Right ventricle myocardium inferior (tissue), 1 donor: ENCODE measurements at regions not wholly inside any gene's neighbourhood (a gene's known extent, or its start where the extent isn't known, plus 50 kb on each side); places are given as distances from the start of the nearest gene placed in this dataset.

Experiments used
- ATAC-seq: fragments of 200-7000 bp; cut with Tn5 transposase; one replicate; pipeline ENCODE4 v1.9.1; 2020; ENCODE audit warnings: mild to moderate bottlenecking, moderate library complexity
- DNase-seq: peaks from one replicate; pipeline ENCODE4 v3.0.0; 2021; ENCODE audit errors: missing footprints
- intact Hi-C: fragments of 100-400 bp; cut with DNase I; formaldehyde crosslinking; loops from one replicate; pipeline ENCODE4 v1.11.0; 2022
- donor health status: DM: no; HTN: yes; CAD: no; lungs with severe emphysema.

DNA sequence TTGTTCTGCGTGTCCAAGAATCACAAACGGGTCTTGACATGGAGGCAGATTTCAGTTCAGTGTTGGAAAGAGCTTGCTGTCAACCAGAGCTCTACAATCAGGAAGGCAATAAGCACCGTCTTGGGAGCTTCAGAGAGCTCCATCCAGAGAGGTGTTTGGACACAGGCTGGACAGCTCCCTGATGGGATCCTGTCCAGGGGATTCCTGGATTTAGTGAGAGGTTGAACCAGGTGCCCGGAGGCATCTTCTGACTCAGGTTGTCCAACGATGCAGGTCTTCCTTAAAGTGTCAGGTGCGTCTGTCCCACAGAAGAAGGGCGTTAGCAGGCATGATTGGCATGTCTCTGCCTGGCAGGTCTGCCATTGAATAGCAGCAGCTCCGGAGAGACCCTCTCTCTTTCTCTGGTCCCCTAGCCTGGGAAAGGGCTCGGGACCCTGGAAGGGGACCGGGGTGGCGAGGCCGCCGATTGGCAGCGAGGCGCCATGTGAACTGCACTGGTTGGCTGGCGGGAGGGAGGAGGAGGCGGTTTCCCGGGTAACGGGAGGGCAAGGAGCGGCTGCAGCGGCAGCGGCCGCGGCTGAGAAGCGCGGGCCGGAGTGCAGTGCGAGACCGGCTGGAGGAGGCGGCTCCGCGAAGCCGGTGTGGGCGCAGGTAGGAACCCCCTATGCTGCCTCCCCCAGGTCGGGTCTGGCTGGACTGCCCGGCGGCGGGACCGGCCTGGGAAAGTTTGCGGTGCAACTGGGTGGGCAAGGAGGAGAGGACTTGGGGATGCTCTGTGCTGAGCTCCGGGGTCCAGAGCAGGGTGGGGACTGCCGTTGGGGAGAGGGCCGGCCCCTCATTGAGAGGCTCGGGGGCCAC, 104.1 kb upstream of the E2F8 start:
- peak; percentile 73 for DNase-seq
- intact Hi-C loops: loop anchor here (10.0 kb wide), 1 partner anchor 110 kb away; no protein-coding TSS in a partner anchor

DNA sequence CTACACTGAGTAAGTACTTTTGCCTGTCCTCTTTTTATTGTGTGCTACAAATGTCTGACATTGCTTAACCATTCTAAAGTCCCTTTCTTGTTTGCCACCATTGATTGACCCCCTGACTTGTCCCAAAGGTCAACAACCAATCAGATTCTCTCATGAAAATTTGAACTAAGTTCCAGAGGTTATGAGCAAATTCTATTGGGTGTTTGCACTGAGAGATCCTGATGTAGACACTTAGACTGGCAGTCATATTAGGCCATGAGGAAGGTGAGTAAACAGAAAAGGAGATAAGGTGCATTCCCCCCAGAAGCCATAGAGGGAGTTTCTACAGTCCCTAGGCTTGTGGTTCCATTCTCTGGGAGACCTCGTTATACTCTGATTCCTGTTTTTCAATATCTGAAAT, 101.3 kb upstream of the E2F8 start:
- intact Hi-C loops: loop anchor here (10.0 kb wide), 1 partner anchor 113 kb away; no protein-coding TSS in a partner anchor
- no peak for ATAC-seq
- DNase-seq: no peak

More for the DNA sequence above, 104.1 kb upstream of the E2F8 start:
- peak; percentile 31 for ATAC-seq

DNA sequence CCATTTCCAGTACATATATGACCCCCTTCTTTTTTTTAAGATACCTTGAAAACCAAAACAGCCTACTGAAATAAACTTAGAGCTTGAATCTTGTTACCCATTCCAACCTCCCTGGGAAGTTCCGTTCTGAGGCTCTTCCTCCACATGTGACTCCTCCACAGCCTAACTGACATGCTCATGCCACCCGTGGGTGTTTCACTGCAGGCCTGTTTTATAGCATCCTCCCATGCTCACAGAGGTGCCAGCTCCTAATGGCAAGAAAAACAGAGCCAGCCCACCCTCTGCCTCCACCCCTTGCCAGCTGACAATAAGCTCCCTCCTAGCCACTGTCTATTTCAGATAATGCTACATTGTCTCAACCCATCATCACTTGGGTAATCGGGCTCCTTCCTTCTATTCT, 97.6 kb upstream of the E2F8 start:
- DNase-seq (no peak), ATAC-seq (no peak)
- intact Hi-C loops: no loop called here

DNA sequence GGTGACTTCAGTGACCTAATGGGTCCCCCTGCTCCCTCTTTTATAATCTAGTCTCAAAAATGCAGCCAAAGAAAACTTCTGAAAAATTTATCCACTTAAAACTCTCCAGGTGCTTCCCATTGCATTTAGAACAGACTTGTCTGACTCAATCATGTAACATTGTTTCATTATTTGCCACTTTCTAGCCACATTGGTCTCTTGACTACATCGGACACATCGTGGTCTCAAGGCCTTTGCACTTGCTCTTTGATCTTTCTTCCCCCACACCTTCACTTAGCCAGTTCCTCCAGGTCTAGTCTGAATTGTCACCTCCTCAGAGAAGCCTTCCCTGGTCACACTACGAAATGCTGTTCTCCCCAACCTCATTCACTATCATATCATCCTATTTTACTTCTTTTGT, 97.0 kb upstream of the E2F8 start:
- ATAC-seq: no peak
- intact Hi-C loops: no loop called here

DNA sequence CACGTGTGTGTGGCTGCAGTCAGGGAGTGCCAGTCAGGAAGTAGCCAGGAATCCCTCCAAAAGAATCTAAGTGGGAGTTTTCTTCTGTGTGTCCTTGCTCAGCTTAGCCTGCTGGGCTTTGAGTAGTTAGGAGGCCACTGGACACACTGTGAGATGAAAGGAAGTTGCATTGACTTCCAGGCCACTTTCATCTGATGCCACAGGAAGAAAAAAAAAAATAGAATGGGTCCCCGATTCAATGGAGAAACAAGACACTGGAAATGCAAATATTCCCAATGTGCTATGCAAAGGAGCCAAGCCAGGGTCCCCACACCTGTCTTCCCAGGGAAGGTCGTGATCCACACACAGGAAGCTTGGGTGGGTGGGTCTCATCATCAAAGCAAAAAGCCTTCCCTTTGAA, 95.6 kb upstream of the E2F8 start:
- intact Hi-C loops: no loop called here
- ATAC-seq (no peak), DNase-seq (no peak)

More for the DNA sequence above, 97.0 kb upstream of the E2F8 start:
- DNase-seq: no peak

DNA sequence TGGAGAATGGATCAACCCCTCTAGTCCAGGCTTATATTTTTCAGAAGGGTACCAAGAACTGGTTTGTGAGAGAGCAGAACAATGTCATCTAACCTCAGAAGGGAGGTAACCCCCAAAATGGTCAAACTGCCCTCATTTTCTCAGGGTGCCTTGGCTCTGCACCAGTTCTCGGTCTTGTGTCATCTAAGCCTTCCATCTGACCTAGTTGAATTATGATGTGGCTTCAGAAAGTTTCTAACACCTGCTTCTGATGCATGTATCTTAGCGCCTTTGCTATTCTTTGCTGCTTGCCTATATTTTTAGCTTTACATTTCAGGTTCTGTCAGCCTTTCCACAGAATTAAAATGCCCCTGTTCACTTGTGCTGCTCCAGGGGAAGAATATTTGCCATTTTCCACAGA, 91.7 kb upstream of the E2F8 start:
- DNase-seq (no peak), ATAC-seq (no peak)
- intact Hi-C loops: no loop called here

DNA sequence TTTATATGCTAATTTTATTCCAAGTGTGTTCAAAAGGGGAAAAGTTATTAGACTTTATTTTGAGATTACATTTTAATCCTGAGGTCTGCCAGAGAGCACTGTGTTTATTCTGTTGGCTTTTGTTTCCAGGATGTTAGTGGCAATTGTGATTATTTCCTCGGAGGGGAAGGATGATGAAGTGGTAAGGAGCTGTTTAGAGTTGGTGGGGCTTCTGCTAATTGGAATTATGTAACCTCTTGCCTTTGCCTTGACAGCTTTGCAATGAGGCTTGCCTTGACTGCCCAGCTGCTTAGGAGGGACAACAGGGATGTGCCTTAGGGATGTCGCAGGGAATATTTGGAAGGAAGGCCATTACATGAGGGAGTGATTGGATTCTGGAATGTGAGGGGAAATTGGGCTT, 89.7 kb upstream of the E2F8 start:
- intact Hi-C loops: no loop called here
- no peak for DNase-seq
- no peak for ATAC-seq

DNA sequence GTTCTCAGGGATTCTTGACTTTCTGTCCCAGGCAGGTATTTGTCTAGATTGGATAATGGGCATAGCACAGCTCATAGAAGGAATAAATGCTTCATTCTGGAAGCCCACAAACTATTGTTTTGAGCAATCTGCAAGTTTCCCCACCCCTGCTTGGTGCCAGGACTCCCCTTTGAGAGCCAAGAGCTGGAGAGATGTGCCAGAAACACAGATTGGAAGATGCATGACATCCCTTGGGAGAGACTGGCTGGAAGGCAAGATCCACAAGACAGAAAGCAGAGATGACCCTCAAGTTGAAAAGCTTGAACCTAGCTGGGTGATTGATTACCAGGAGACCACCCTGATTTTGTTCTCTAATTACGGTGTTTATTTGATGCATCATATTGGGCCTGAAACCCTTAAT, 89.2 kb upstream of the E2F8 start:
- intact Hi-C loops: loop anchor here (5.0 kb wide), 1 partner anchor 222 kb away; no protein-coding TSS in a partner anchor
- DNase-seq (no peak), ATAC-seq (no peak)

DNA sequence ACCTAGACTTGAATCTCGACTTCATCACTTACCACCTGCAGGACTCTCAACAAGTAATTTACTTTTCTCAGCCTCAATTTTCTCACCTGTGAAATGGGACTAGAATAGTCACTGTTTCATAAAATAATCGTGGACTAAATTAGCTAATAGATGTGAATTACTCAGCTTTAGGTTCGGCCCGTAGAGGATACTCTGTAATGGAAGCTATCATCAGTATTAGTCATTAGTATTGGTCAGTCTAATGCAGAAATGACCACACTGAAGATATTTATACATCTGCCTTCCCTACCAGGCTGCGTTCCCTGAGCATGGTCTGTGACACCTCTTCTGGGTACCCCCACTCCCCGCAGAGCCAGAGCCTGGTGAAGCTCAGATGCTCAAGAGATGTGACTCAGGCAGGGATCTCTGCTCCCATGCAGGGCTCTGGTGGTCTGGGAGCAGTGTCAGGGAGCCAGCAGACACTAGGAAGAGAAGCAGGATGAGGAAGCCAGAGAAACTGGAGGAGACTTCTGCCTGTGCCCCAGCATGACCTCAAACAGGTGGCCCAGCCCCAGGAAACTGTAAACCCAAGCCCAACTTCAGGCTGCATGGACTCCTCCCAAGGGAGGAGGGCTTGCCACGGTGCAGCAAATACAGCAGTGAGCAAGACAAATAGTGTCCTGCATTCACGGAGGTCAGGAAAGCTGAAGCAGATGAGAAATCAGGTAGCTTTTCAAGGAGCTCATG, 88.0 kb upstream of the E2F8 start:
- intact Hi-C loops: loop anchor here (5.0 kb wide), 1 partner anchor 224 kb away; no protein-coding TSS in a partner anchor
- no peak for ATAC-seq

DNA sequence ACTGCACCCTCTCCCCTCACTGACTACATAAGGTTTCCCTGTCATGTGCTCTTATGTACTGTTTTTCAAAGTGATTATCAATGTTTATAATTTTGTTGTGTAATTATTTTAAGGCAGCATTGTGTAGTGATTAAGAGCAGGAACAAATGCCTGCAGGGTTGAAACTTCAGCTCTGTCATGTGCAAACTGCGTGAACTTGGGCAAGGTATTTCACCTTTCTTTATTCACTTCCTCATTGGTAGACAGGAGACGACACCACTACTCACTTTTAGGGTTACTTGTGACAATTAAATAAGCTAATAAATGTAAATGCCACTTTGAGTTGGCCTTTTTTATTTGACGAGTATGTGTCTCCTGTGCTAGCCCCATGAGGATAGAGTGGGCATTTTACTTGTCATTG, 86.5 kb upstream of the E2F8 start:
- intact Hi-C loops: loop anchor here (5.0 kb wide), 1 partner anchor 225 kb away; no protein-coding TSS in a partner anchor
- ATAC-seq: no peak
- DNase-seq: no peak

More for the DNA sequence above, 88.0 kb upstream of the E2F8 start:
- no peak for DNase-seq

DNA sequence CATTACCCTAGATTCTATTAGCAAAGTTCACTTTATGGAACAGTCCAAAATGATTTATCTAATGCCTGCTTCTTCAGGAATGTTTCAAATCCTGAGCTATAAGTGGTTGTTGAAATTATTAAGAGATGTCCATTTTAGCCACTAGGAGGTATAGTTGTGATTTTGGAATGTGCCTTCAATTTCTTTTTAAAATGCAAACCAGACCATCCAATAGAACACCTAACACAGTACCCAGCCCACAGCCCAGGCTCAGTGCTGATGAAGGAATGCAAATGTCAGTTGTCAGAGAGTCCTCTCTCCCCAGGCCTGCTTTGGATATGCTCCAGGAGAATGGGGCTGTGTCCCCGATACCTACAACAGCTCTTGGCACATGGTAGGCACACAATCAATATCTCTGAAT, 85.8 kb upstream of the E2F8 start:
- DNase-seq (no peak), ATAC-seq (no peak)
- intact Hi-C loops: loop anchor here (5.0 kb wide), 1 partner anchor 226 kb away; no protein-coding TSS in a partner anchor

DNA sequence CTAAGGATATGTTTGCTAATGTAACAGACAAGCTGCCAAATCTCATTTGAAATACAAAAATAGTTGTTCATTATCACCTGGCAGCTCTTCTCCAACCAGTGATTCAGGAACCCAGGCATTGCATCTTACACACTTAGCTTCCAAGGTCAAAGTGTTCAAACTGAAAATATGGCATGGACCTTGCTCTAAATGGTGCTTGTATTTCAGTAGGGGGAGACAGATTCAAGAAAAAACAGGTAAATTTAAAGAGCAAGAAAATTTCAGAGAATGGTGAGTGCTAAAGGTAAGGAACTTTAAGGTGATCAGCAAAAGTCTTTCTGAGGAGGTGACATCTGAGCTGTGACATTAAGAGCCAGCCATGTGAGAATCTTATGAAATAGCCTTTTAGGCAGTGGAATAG, 82.8 kb upstream of the E2F8 start:
- intact Hi-C loops: no loop called here
- DNase-seq (no peak), ATAC-seq (no peak)

DNA sequence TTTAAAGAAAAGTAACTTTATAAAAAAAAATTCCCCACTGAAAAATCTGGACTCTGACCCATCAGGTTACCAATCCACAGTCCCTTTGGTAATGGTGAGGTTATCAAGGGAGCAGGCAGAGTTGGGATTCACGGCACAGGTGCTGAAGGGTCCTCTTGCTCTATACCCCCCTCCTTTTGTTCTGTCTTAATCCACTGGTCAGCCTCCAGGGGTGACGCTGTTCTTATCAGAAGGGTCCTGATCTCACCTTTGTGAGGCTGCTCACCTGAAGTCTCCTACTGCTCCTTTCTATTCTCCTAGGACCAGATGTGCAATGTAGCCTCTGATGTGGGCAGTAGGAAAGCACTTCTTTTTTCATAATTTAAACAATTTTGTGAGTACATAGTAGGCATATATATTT, 80.6 kb upstream of the E2F8 start:
- DNase-seq (no peak), ATAC-seq (no peak)
- intact Hi-C loops: no loop called here

DNA sequence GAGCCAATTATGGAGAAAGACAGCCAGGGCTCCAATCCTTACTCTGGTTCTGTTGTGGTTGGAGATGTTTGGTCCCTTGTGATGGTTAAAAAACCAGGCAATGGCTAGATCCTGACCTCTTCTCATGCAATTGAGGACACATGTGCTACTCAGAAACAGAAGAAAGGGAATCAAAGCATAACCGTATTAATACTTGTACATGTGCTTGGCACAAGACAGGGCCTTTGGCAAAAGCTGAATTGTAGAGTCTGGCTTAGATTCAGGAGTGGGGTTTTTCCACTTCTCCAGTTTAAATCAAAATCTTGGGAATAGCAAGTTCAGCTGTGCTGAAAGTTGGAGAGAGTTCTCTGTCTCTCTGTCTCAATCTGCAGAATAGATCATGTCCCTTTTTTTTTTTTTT, 80.1 kb upstream of the E2F8 start:
- no peak for DNase-seq
- intact Hi-C loops: no loop called here
- peak; percentile 80 for ATAC-seq

DNA sequence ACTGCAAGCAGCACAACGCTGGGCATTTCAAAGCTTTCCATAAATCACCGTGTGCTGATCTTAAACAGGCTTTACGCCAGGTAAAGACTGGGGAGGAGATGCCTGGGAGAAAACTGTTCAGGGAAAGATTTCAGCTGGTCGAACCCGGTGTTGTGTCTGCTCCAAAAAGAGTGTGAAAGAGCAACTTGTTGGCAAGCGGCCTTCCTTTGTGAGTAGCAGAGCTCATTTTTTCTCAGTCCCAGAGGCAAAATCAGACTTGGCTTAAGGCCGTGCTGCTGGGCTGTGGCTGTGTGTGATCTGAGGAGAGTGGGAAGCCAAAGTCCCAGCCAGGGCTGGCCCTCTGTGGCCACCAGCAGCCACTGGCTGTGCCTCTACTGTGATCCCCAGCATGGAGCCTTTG, 75.7 kb upstream of the E2F8 start:
- DNase-seq (no peak), ATAC-seq (peak; percentile 82)
- intact Hi-C loops: loop anchor here (10.0 kb wide), 1 partner anchor 428 kb away; no protein-coding TSS in a partner anchor

DNA sequence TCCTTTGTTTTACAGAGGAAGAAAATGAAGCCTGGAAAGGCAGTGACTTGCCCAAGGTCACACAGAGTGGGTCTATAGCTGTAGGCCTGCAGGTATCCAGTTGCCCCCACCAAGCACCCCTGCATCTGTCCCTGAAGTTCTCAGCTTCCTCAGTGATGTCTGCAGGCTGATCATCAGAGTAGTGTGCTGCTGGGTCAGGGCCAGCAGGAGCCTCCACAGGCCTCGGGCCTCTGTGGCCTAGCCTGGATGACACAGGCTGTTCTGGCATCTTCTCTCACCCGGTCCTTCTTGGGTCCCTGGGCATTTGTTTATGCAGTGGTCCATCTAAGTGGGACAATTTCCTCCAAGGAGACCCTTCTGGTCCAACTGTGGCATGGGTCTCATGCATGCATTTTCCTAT, 74.8 kb upstream of the E2F8 start:
- no peak for DNase-seq
- ATAC-seq: no peak
- intact Hi-C loops: loop anchor here (10.0 kb wide), 1 partner anchor 429 kb away; no protein-coding TSS in a partner anchor

DNA sequence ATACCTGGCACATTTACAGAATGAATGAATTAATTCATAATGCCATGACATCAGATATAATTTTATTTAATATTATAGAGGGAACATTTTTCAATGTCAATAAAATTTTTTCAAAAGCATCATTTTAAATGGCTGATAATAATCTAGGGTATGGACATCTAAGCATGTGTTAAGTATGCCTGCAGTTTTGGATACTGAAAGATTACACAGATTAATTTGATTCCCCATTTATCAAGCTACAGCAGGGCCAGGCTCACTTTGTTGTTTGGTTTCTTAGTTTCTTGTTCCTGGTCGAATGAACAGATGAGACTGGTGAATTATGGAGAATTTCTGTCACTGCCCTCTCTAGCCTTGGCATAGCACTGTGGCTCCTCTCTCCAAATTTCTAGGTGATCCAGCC, 72.4 kb upstream of the E2F8 start:
- intact Hi-C loops: loop anchor here (10.0 kb wide), 1 partner anchor 432 kb away; no protein-coding TSS in a partner anchor
- DNase-seq (no peak), ATAC-seq (no peak)

DNA sequence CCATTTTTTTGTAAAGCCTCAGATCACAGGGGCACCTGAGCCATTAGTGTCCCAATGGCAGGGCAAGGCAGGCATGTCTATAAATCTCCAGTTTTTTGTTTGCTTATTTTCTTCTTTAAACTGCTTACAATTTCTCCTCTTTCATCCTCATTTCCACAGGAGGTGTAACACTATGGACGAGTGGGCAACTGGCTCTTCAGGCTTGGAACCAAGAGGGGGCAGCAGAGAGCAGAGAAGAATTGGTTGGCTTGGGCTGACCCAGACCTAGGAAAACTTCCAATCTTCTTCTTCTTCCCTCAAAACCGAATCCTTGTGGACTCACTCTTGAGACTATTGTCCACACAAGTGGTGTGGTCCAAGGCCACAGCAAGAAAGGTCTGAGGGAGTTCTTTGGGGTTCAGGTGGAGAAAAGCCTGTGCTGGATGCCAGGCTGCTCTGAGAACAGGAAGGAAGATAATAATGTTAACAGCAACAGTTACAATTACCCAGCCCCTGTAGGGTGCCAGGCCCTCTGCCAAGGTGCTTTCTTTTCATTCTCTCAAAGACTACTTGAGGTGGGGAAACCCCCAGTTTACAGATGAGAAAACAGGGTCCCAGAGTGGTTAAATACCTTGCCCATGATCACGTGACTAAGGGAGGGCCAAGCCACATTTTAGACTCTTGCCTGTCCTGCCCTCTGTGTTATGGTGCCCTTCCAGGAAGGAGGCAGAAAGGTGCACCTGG, 70.7 kb upstream of the E2F8 start:
- DNase-seq (peak; percentile 60), ATAC-seq (peak; percentile 79)
- intact Hi-C loops: loop anchor here (1.0 to 10.0 kb wide), 2 partner anchors 242 to 433 kb away; no protein-coding TSS in a partner anchor

DNA sequence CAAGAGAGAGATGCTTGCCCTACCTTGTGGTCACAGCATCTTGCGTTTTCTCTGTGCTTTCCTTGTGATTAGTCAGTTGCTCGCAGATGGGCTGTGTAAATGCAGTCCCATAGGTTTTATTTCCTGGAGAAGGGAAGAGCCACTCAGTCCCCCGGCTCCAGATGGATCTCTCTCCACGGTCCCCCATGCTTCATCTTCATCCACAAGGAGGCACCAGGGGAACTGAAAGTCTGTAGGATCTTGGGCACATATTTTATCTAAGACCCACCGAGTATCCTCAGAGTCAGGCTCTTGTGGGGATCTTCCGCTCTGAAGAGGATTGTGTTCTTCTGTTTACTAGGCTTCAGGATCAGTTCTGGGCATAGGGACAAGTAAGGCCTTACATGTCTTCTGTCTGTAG, 66.8 kb upstream of the E2F8 start:
- ATAC-seq: no peak
- DNase-seq: no peak
- intact Hi-C loops: no loop called here
